SK-N-SH (cell line): ENCODE measurements at regions not wholly inside any gene's neighbourhood (a gene's known extent, or its start where the extent isn't known, plus 50 kb on each side); places are given as distances from the start of the nearest gene placed in this dataset.

Experiments used
- CTCF ChIA-PET: fragments of 300-600, 350-600 bp; formaldehyde crosslinking; extraction: SDS; loops from one replicate; lab custom pipeline; 2021; lab: Yijun Ruan, JAX
- POLR2A ChIA-PET: fragments of 350-600 bp; sonication (Branson Sonifier 250); formaldehyde crosslinking; extraction: SDS; loops from one replicate; lab custom pipeline; 2020; ENCODE audit warnings: antibody characterized with exemption, inconsistent platforms; lab: Yijun Ruan, JAX
- DNase-seq: peaks from one replicate; pipeline ENCODE4 v3.0.0; 2012
- H2AFZ ChIP-seq: fragments of 200-600 bp; sonication (generic); 2 replicates; pipeline ENCODE4 v1.8.1; 2016; ENCODE audit warnings: antibody characterized with exemption, mild to moderate bottlenecking, low read depth
- H3F3A ChIP-seq: fragments of 200-600 bp; sonication (generic); replicated peaks from 2 replicates; pipeline ENCODE3; 2016; ENCODE audit warnings: antibody characterized with exemption, mild to moderate bottlenecking; ENCODE audit not compliant: insufficient read depth
- H3K27ac ChIP-seq, 2 experiments: fragments of 200-500 bp in 1 of 2; fragments of 200-600 bp in 1 of 2; sonication (Bioruptor generic) in 1 of 2; sonication (generic), shearing (Covaris generic) in 1 of 2; 2 replicates each; pipeline versions ENCODE4 v1.5.1 to v1.6.1; 2014 to 2016; ENCODE audit warnings: low read depth in 2 of 2, inconsistent platforms in 1 of 2, low read length in 1 of 2, mild to moderate bottlenecking in 1 of 2, mixed read lengths in 1 of 2
- H3K27me3 ChIP-seq: fragments of 200-600 bp; sonication (generic), shearing (Covaris generic); 2 replicates; pipeline ENCODE4 v1.6.1; 2016; ENCODE audit warnings: mixed run types; ENCODE audit not compliant: insufficient read depth
- H3K36me3 ChIP-seq, 2 experiments: fragments of 200-500 bp in 1 of 2; fragments of 200-600 bp in 1 of 2; sonication (Bioruptor generic) in 1 of 2; sonication (generic) in 1 of 2; replicated peaks in 1 of 2; 2 replicates each; pipeline versions ENCODE3 to v1.5.1; 2014 to 2016; ENCODE audit warnings: low read length in 1 of 2, mild to moderate bottlenecking in 1 of 2; ENCODE audit not compliant: insufficient read depth in 2 of 2, control insufficient read depth in 1 of 2
- H3K4me1 ChIP-seq, 2 experiments: fragments of 200-500 bp in 1 of 2; fragments of 200-600 bp in 1 of 2; sonication (Bioruptor generic) in 1 of 2; sonication (generic), shearing (Covaris generic) in 1 of 2; 2 replicates each; pipeline versions ENCODE4 v1.5.1 to v1.6.1; 2014 to 2016; ENCODE audit warnings: low read depth in 1 of 2, low read length in 1 of 2, mixed run types in 1 of 2; ENCODE audit not compliant: insufficient read depth in 2 of 2, control insufficient read depth in 1 of 2
- H3K4me2 ChIP-seq: fragments of 200-600 bp; sonication (generic), shearing (Covaris generic); 2 replicates; pipeline ENCODE4 v1.6.1; 2017; ENCODE audit warnings: mixed run types
- H3K4me3 ChIP-seq, 2 experiments: fragments of 200-500 bp in 1 of 2; fragments of 200-600 bp in 1 of 2; sonication (Bioruptor generic) in 1 of 2; sonication (generic), shearing (Covaris generic) in 1 of 2; 2 replicates each; pipeline versions ENCODE4 v1.5.1 to v1.8.1; 2014 to 2016; ENCODE audit warnings: low read depth in 2 of 2, inconsistent platforms in 1 of 2, low read length in 1 of 2, mild to moderate bottlenecking in 1 of 2, mixed read lengths in 1 of 2, moderate library complexity in 1 of 2
- H3K79me2 ChIP-seq: fragments of 200-600 bp; sonication (generic); 2 replicates; pipeline ENCODE4 v1.8.1; 2017; ENCODE audit warnings: mild to moderate bottlenecking; ENCODE audit not compliant: insufficient read depth
- H3K9ac ChIP-seq: fragments of 200-600 bp; sonication (generic); 2 replicates; pipeline ENCODE4 v1.6.1; 2017; ENCODE audit warnings: mixed run types
- H3K9me2 ChIP-seq: fragments of 200-600 bp; sonication (generic); 2 replicates; pipeline ENCODE4 v1.6.1; 2017; ENCODE audit warnings: mixed run types
- H3K9me3 ChIP-seq: fragments of 200-600 bp; sonication (generic); 2 replicates; pipeline ENCODE4 v1.6.1; 2017; ENCODE audit warnings: mixed run types, mild to moderate bottlenecking, moderate library complexity
- H4K20me1 ChIP-seq: fragments of 200-600 bp; sonication (generic); 2 replicates; pipeline ENCODE4 v1.6.1; 2017; ENCODE audit warnings: mild to moderate bottlenecking, mixed run types; ENCODE audit not compliant: insufficient read depth
- CHD2 ChIP-seq: fragments of 150-350 bp; IDR thresholded peaks from 2 replicates; pipeline ENCODE4 v1.6.1; 2018; ENCODE audit warnings: low read length; ENCODE audit not compliant: partially characterized antibody
- CTCF ChIP-seq: fragments of 200-600 bp; sonication (generic); IDR thresholded peaks from 2 replicates; pipeline ENCODE4 v1.6.1; 2017; ENCODE audit warnings: antibody characterized with exemption, mild to moderate bottlenecking, moderate library complexity
- ELF1 ChIP-seq: IDR thresholded peaks from 2 replicates; pipeline ENCODE4 v1.4.0; 2012
- JUND ChIP-seq: IDR thresholded peaks from 2 replicates; pipeline ENCODE4 v1.4.0; 2012
- MAX ChIP-seq: IDR thresholded peaks from 2 replicates; pipeline ENCODE4 v1.4.0; 2012; ENCODE audit warnings: low read depth
- MEF2A ChIP-seq: IDR thresholded peaks from 2 replicates; pipeline ENCODE4 v1.4.0; 2012; ENCODE audit warnings: low read depth, borderline replicate concordance
- NFIC ChIP-seq: IDR thresholded peaks from 2 replicates; pipeline ENCODE4 v1.4.0; 2012; ENCODE audit warnings: borderline replicate concordance
- RCOR1 ChIP-seq: fragments of 150-350 bp; IDR thresholded peaks from 2 replicates; pipeline ENCODE4 v1.6.1; 2017; ENCODE audit warnings: antibody characterized with exemption, low read length
- RXRA ChIP-seq: IDR thresholded peaks from 2 replicates; pipeline ENCODE4 v1.4.0; 2012; ENCODE audit warnings: low read depth, mild to moderate bottlenecking, borderline replicate concordance
- SMC3 ChIP-seq: IDR thresholded peaks from 2 replicates; pipeline ENCODE4 v1.6.1; 2012; ENCODE audit warnings: low read depth, low read length, improper control_type of control experiment
- TAF1 ChIP-seq: IDR thresholded peaks from 2 replicates; pipeline ENCODE4 v1.6.1; 2012; ENCODE audit warnings: low read depth, mild to moderate bottlenecking, low read length, moderate library complexity, borderline replicate concordance
- TCF12 ChIP-seq: IDR thresholded peaks from 2 replicates; pipeline ENCODE4 v1.4.0; 2012
- TEAD4 ChIP-seq: IDR thresholded peaks from 2 replicates; pipeline ENCODE4 v1.4.0; 2012; ENCODE audit warnings: mild to moderate bottlenecking, borderline replicate concordance; ENCODE audit not compliant: insufficient read depth
- USF1 ChIP-seq: IDR thresholded peaks from 2 replicates; pipeline ENCODE4 v1.4.0; 2012; ENCODE audit warnings: low read depth, borderline replicate concordance
- ZBTB33 ChIP-seq: IDR thresholded peaks from 2 replicates; pipeline ENCODE4 v1.4.0; 2012; ENCODE audit warnings: low read depth, borderline replicate concordance
- WGBS: methylation state at CpG from one replicate; pipeline ENCODE4 v1.1.6; 2017; ENCODE audit warnings: low lambda C conversion rate; 5-methylcytosine and 5-hydroxymethylcytosine counted together

- TF ChIP-seq NFIC, result no peak
- TF ChIP-seq TAF1, result no peak
- TF ChIP-seq JUND, result no peak
- TF ChIP-seq CTCF, result no peak
- no peak for TF ChIP-seq ELF1
Observed at GRCh38 chr10:47214520-47214919, 85.5 kb upstream of the GDF10 start (continued).

- Histone ChIP-seq H3K79me2 (no peaks in the 10 kb centered on the region), H3K4me3 (no peak overlapping the region), H3K27me3 (no peaks in the 10 kb centered on the region), H3F3A (no peaks in the 10 kb centered on the region), H3K9ac (no peak overlapping the region), H2AFZ (no peak overlapping the region), H4K20me1 (no peaks in the 10 kb centered on the region), H3K36me3 (no peaks in the 10 kb centered on the region), H3K4me1 (peaks cover 0 to 9% of the 10 kb centered on the region in 2 experiments; a peak in 1 of 4 replicates), H3K9me3 (no peaks in the 10 kb centered on the region), H3K4me2 (no peak overlapping the region), H3K9me2 (no peaks in the 10 kb centered on the region), H3K27ac (no peak overlapping the region)
- TF ChIP-seq CTCF, result no peak
- no peak for TF ChIP-seq TCF12
- TF ChIP-seq RXRA, result no peak
- no peak for TF ChIP-seq CHD2
- no peak for TF ChIP-seq ZBTB33
- no peak for TF ChIP-seq ELF1
- TF ChIP-seq SMC3, result no peak
- TF ChIP-seq TEAD4, result no peak
- no peak for TF ChIP-seq MEF2A
- TF ChIP-seq TAF1, result no peak
- TF ChIP-seq MAX, result no peak
- no peak for TF ChIP-seq RCOR1
- no peak for TF ChIP-seq USF1
- no peak for DNase-seq
- ChIA-PET POLR2A (no interaction called here), CTCF (interaction anchor here (0.8 to 1.0 kb wide), 2 partner anchors 169 to 192 kb away, joined by 3 read pairs; no protein-coding TSS in a partner anchor)
- 46% methylated on average over 3 of the region's 3 CpGs for WGBS
Observed at GRCh38 chr10:47217113-47217512, 82.9 kb upstream of the GDF10 start.
